GM10847 (cell line): ENCODE measurements at regions not wholly inside any gene's neighbourhood (a gene's known extent, or its start where the extent isn't known, plus 50 kb on each side); places are given as distances from the start of the nearest gene placed in this dataset.

Source experiments
- POLR2A ChIP-seq: IDR thresholded peaks from 2 replicates; pipeline ENCODE4 v1.6.1; 2011; ENCODE audit not compliant: insufficient read length; ENCODE audit errors: extremely low read depth

- no peak for TF ChIP-seq POLR2A
Observed at GRCh38 chr14:101209594-101209993, 306.1 kb upstream of the RTL1 start.

GRCh38 chr14:101215266-101215665, 311.7 kb upstream of the RTL1 start:
- TF ChIP-seq POLR2A = no peak

GRCh38 chr14:101215927-101216326, 312.4 kb upstream of the RTL1 start:
- TF ChIP-seq POLR2A = no peak

GRCh38 chr14:101216366-101217079, 313.0 kb upstream of the RTL1 start:
- TF ChIP-seq POLR2A = no peak

GRCh38 chr14:101217080-101217463, 313.6 kb upstream of the RTL1 start:
- TF ChIP-seq POLR2A = no peak

- TF ChIP-seq POLR2A = no peak
Observed at GRCh38 chr14:101217616-101218371, 314.3 kb upstream of the RTL1 start.

- TF ChIP-seq POLR2A = no peak
Observed at GRCh38 chr14:101219896-101220703, 316.6 kb upstream of the RTL1 start.

- no peak for TF ChIP-seq POLR2A
Observed at GRCh38 chr14:101220921-101221510, 317.5 kb upstream of the RTL1 start.

- TF ChIP-seq POLR2A = no peak
Observed at GRCh38 chr14:101221549-101222160, 318.1 kb upstream of the RTL1 start.

GRCh38 chr14:101222362-101223070, 319.0 kb upstream of the RTL1 start:
- TF ChIP-seq POLR2A = no peak

- TF ChIP-seq POLR2A = no peak
Observed at GRCh38 chr14:101223127-101223526, 319.6 kb upstream of the RTL1 start.

GRCh38 chr14:101223561-101224162, 320.1 kb upstream of the RTL1 start:
- TF ChIP-seq POLR2A = no peak

- no peak for TF ChIP-seq POLR2A
Observed at GRCh38 chr14:101224356-101225156, 321.0 kb upstream of the RTL1 start.
